CD14-positive monocyte (primary cell): ENCODE measurements at regions not wholly inside any gene's neighbourhood (a gene's known extent, or its start where the extent isn't known, plus 50 kb on each side); places are given as distances from the start of the nearest gene placed in this dataset.

Experiments used
- DNase-seq, 3 donors: peaks; one replicate each; pipeline ENCODE4 v3.0.0-alpha.2; 2011 to 2022
- H2AFZ ChIP-seq: 2 replicates; pipeline ENCODE4 v1.6.0; 2012; ENCODE audit warnings: mild to moderate bottlenecking, low read depth, low read length, inconsistent platforms; ENCODE audit not compliant: insufficient read depth, poor library complexity, severe bottlenecking
- H3K27ac ChIP-seq, 2 donors: 1 replicate in 1 of 2; 2 replicates in 1 of 2; pipeline ENCODE4 v1.5.1; 2012 to 2013; ENCODE audit warnings: low read length in 2 of 2, control low read depth in 1 of 2, inconsistent platforms in 1 of 2, low read depth in 1 of 2, mild to moderate bottlenecking in 1 of 2
- H3K27me3 ChIP-seq, 2 donors: one replicate each; pipeline versions ENCODE4 v1.6.0 to v1.6.1; 2011 to 2013; ENCODE audit warnings: low read length in 2 of 2; ENCODE audit not compliant: control insufficient read depth in 2 of 2, insufficient read depth in 2 of 2
- H3K36me3 ChIP-seq, 2 donors: replicated peaks in 1 of 2; 1 replicate in 1 of 2; 2 replicates in 1 of 2; pipeline versions ENCODE4 v1.5.1 to v1.6.1; 2012 to 2013; ENCODE audit warnings: low read length in 2 of 2, control low read depth in 1 of 2, inconsistent platforms in 1 of 2, mild to moderate bottlenecking in 1 of 2; ENCODE audit not compliant: insufficient read depth in 2 of 2, control insufficient read depth in 1 of 2
- H3K4me1 ChIP-seq, 2 donors: 1 replicate in 1 of 2; 2 replicates in 1 of 2; pipeline versions ENCODE4 v1.5.1 to v1.6.1; 2012 to 2013; ENCODE audit warnings: low read length in 2 of 2, control low read depth in 1 of 2, inconsistent platforms in 1 of 2, mild to moderate bottlenecking in 1 of 2, moderate library complexity in 1 of 2; ENCODE audit not compliant: insufficient read depth in 2 of 2, control insufficient read depth in 1 of 2
- H3K4me2 ChIP-seq: replicated peaks from 2 replicates; pipeline ENCODE3; 2012; ENCODE audit warnings: low read length, moderate library complexity, mild to moderate bottlenecking; ENCODE audit not compliant: poor library complexity, severe bottlenecking; ENCODE audit errors: extremely low read depth
- H3K4me3 ChIP-seq, 3 experiments: fragments of 200-600 bp in 1 of 3; sonication (generic) in 1 of 3; replicated peaks in 1 of 3; 1 replicate in 2 of 3; 2 replicates in 1 of 3; pipeline ENCODE4 v1.5.1; 2011 to 2013; ENCODE audit warnings: low read length in 3 of 3, mild to moderate bottlenecking in 3 of 3, control low read depth in 2 of 3, low read depth in 2 of 3, inconsistent platforms in 1 of 3, moderate library complexity in 1 of 3
- H3K79me2 ChIP-seq: 2 replicates; pipeline ENCODE4 v1.6.0; 2012; ENCODE audit warnings: mild to moderate bottlenecking, control low read depth, inconsistent platforms, low read length, moderate library complexity; ENCODE audit not compliant: insufficient read depth
- H3K9ac ChIP-seq: 2 replicates; pipeline ENCODE4 v1.6.0; 2017; ENCODE audit warnings: low read length, mild to moderate bottlenecking; ENCODE audit not compliant: insufficient read depth, poor library complexity, severe bottlenecking
- H3K9me3 ChIP-seq, 2 donors: replicated peaks in 1 of 2; 1 replicate in 1 of 2; 2 replicates in 1 of 2; pipeline versions ENCODE4 v1.5.1 to v1.6.1; 2012 to 2013; ENCODE audit warnings: low read length in 2 of 2, control low read depth in 1 of 2; ENCODE audit not compliant: control insufficient read depth in 1 of 2, insufficient read depth in 1 of 2
- H4K20me1 ChIP-seq: 2 replicates; pipeline ENCODE4 v1.6.0; 2012; ENCODE audit warnings: mild to moderate bottlenecking, low read length, control low read depth, moderate library complexity; ENCODE audit not compliant: insufficient read depth
- H3K27ac Mint-ChIP-seq, 7 donors: one replicate each; pipeline ENCODE4 v1.8.0; 2020; ENCODE audit warnings: mild to moderate bottlenecking in 7 of 7, mixed read lengths in 7 of 7, moderate library complexity in 6 of 7, inconsistent platforms in 2 of 7
- H3K27me3 Mint-ChIP-seq, 3 donors: one replicate each; pipeline ENCODE4 v1.8.0; 2021 to 2022; ENCODE audit warnings: low read depth in 3 of 3, mild to moderate bottlenecking in 3 of 3, mixed read lengths in 3 of 3, moderate library complexity in 3 of 3, inconsistent platforms in 1 of 3
- H3K36me3 Mint-ChIP-seq, 2 donors: one replicate each; pipeline ENCODE4 v1.8.0; 2020; ENCODE audit warnings: mixed read lengths in 2 of 2, inconsistent platforms in 1 of 2, mild to moderate bottlenecking in 1 of 2
- H3K4me1 Mint-ChIP-seq: one replicate; pipeline ENCODE4 v1.8.0; 2020; ENCODE audit warnings: mild to moderate bottlenecking, mixed read lengths
- H3K4me3 Mint-ChIP-seq, 2 donors: one replicate each; pipeline ENCODE4 v1.8.0; 2020; ENCODE audit warnings: mild to moderate bottlenecking in 2 of 2, mixed read lengths in 2 of 2, moderate library complexity in 1 of 2
- H3K9me3 Mint-ChIP-seq, 7 donors: one replicate each; pipeline ENCODE4 v1.8.0; 2020 to 2022; ENCODE audit warnings: mixed read lengths in 7 of 7, mild to moderate bottlenecking in 6 of 7, moderate library complexity in 6 of 7, inconsistent platforms in 2 of 7
- WGBS: methylation state at CpG from one replicate; pipeline ENCODE4 v1.1.5; 2013; ENCODE audit warnings: missing lambda C conversion rate; ENCODE audit not compliant: insufficient coverage; 5-methylcytosine and 5-hydroxymethylcytosine counted together
- intact Hi-C, 2 donors: fragments of 100-400 bp; cut with micrococcal nuclease; formaldehyde crosslinking; loops; one replicate each; pipeline versions ENCODE4 v1.15.0 to v1.15.1; 2023
- TF ChIP-seq, protein P1 (sequence below): fragments of 200-600 bp; IDR thresholded peaks from one replicate; pipeline ENCODE4 v1.8.0; 2022; ENCODE audit warnings: antibody characterized with exemption, mild to moderate bottlenecking

DNA sequence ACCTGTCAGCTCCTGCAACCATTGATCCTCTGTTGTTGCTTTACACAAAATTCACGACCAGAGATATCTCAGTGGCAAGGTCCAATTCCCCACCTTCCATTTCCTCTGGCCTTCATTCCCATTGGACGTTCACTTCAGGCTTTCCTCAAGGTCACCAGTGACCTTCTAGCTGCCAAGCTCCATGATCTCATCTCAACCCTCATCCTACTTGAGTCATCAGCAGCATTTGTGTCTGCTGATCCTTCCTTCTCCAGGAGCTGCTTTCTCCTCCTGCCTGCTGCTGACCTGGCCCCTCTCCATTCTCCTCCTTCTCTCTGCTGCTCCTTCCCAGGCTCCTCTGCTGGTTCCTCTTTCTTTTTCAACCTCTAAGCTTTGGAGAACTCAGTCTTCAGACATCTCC lies 66.2 kb upstream of the C10orf90 start:
- no peak for DNase-seq
- Histone ChIP-seq H3K9me3 (no peaks in the 10 kb centered on the region), H3K4me1 (no peaks in the 10 kb centered on the region), H3K4me3 (no peak overlapping the region), H3K79me2 (no peaks in the 10 kb centered on the region), H4K20me1 (no peaks in the 10 kb centered on the region), H2AFZ (no peak overlapping the region), H3K27me3 (no peaks in the 10 kb centered on the region), H3K9ac (no peak overlapping the region), H3K36me3 (no peaks in the 10 kb centered on the region), H3K27ac (no peak overlapping the region), H3K4me2 (no peak overlapping the region)
- 55% methylated on average over 2 of the region's 2 CpGs for WGBS
- intact Hi-C loops: no loop called here
- Mint-ChIP-seq H3K4me1 (no peaks in the 10 kb centered on the region), H3K36me3 (no peaks in the 10 kb centered on the region), H3K27me3 (peaks cover 0 to 2% (median 0%) of the 10 kb centered on the region in 3 donors), H3K9me3 (peaks cover 0 to 2% (median 0%) of the 10 kb centered on the region in 7 donors), H3K4me3 (no peak overlapping the region), H3K27ac (no peak overlapping the region)
- TF ChIP-seq, protein P1, sequence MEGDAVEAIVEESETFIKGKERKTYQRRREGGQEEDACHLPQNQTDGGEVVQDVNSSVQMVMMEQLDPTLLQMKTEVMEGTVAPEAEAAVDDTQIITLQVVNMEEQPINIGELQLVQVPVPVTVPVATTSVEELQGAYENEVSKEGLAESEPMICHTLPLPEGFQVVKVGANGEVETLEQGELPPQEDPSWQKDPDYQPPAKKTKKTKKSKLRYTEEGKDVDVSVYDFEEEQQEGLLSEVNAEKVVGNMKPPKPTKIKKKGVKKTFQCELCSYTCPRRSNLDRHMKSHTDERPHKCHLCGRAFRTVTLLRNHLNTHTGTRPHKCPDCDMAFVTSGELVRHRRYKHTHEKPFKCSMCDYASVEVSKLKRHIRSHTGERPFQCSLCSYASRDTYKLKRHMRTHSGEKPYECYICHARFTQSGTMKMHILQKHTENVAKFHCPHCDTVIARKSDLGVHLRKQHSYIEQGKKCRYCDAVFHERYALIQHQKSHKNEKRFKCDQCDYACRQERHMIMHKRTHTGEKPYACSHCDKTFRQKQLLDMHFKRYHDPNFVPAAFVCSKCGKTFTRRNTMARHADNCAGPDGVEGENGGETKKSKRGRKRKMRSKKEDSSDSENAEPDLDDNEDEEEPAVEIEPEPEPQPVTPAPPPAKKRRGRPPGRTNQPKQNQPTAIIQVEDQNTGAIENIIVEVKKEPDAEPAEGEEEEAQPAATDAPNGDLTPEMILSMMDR: no peak

DNA sequence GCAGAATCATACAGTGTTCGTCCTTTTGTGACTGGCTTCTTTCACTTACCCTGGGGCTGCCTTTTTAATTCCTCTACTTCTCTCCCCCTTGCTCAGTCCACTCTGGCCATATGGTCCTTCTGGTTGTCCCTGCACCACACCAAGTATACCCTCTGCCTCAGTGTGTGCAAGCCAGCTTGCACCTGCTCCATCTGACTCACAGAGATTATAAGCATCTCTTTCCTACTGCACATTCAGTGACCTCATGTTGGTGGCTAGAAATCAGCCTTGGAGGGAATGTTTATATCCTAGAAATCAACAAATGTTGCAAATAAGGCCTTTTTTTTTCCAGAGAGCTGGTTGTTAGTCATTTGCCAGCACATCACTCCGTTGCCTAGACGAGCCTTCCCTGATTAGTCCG lies 67.5 kb upstream of the C10orf90 start:
- no peak overlapping the region for H3K4me2 ChIP-seq
- intact Hi-C loops: no loop called here
- Mint-ChIP-seq H3K4me1 (no peaks in the 10 kb centered on the region), H3K27me3 (peaks cover 0 to 2% (median 0%) of the 10 kb centered on the region in 3 donors), H3K36me3 (no peaks in the 10 kb centered on the region), H3K4me3 (no peak overlapping the region), H3K27ac (no peak overlapping the region), H3K9me3 (peaks cover 0 to 2% (median 0%) of the 10 kb centered on the region in 7 donors)
- H3K4me1 ChIP-seq: no peaks in the 10 kb centered on the region
- TF ChIP-seq, protein P1: no peak
- H3K27ac ChIP-seq: no peak overlapping the region
- no peaks in the 10 kb centered on the region for H3K79me2 ChIP-seq
- no peak overlapping the region for H3K4me3 ChIP-seq
- H3K36me3 ChIP-seq: no peaks in the 10 kb centered on the region
- no peak for DNase-seq
- no peaks in the 10 kb centered on the region for H4K20me1 ChIP-seq
- no peaks in the 10 kb centered on the region for H3K27me3 ChIP-seq
- H2AFZ ChIP-seq: no peak overlapping the region
- no peak overlapping the region for H3K9ac ChIP-seq
- WGBS: 82% methylated on average over 4 of the region's 4 CpGs
- no peaks in the 10 kb centered on the region for H3K9me3 ChIP-seq
